NCI-H1436 (cell line): ENCODE measurements at regions not wholly inside any gene's neighbourhood (a gene's known extent, or its start where the extent isn't known, plus 50 kb on each side); places are given as distances from the start of the nearest gene placed in this dataset.
A peak's percentile ranks its signal among the peaks of the same experiment; 100 is the strongest.
"Not testable (repeated sequence)": the region's sequence is repeated elsewhere in the genome, so short reads cannot be mapped to it uniquely, and the experiment has no call there.

Experiments used
- DNase-seq: peaks from one replicate; lab custom pipeline; 2025; lab: John Stamatoyannopoulos, UW

DNA sequence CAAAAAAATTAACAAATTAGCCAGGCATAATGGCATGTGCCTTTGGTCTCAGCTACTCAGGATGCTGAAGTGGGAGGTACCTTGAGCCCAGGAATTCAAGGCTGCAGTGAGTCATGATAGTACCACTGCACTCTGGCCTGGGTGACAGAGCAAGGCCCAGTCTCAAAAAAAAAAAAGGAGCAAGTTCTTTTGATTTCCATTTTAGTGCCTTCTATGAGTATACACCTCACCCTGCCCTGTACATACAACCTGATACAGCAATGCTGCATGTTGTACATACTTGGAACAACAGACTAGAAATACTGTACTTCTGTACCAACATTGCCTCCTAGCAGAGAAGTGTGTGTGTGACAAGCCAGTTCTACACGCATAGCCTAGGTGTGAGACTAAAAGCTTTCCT lies 97.3 kb upstream of the CARMIL1 start:
- DNase-seq, result no peak

DNA sequence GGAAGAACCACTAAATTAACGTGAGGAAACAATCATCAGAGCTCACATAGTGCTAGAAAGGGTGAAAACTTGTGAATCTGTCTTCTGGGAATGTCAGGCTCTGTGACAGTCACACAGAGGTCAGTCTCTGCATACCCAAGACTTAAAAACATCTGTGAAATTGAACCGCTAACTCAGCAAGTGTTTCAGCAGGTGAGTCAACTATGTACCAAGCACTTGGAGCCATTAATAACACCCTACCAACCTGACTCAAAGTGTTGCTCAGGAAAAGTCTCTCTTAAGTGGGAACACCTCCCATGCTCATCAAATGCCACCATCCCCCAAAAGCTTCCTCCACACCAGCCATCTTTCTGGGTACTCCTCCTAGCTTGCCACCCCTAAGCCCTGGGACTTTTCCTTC lies 92.3 kb upstream of the CARMIL1 start:
- DNase-seq, result no peak

DNA sequence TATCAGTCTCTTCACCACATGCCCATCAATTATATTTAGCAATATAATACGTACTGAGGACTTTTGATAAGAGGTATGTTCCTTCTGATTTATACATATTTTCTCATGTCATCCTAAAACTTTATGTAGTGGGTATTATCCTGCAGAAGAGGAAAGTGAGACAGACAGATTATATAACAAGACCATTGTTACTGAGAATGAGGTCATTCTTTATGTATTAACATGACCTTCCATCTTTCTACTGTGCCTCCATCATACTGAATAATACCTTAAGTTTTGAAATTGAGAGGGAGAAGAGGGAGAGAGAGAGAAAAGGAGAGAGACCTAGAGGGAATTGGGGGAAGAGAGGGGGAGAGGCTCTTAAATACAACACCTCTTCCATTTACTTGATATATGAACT lies 90.9 kb upstream of the CARMIL1 start:
- no peak for DNase-seq

DNA sequence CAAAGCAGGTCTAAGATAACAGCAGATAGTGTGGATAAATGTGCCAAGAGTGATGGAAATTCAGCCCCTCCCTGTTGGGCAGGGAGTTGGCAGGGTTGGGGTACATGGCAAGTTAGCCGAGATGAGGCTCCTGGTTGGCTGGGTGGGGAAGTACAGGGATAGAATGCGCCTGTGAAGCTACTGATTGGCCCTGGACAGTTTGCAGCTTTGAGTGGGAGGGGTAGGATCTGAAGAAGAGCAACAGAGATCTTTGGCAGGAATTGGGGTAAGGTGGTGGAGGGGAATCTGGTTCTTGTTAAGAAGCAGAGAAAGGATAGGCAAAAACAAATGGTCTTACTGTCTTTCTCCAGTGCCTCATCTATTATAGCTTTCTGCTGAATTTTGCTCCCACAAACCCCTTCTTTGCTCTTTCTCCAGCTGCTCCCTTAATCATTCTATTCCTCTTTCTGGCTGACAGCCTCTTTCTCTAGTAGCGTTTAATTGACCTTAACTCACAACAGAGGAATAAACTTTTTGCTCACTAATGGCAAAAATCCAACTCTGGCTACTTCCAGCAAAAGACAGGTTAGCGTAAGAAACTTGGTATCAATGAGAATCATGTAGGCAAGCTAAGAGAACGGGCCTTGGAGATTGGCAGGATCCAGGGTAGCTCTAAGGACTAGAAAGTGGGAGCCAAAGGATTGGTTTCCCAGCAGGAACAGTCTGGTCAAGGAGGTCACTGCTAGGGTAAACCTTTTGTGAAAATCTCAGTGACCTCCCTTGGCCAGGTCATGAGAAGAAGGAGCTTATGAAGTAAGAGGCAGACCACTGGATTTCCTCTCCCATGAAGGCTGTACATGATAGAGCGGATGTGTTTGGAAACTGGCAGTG lies 86.3 kb upstream of the CARMIL1 start:
- no peak for DNase-seq

DNA sequence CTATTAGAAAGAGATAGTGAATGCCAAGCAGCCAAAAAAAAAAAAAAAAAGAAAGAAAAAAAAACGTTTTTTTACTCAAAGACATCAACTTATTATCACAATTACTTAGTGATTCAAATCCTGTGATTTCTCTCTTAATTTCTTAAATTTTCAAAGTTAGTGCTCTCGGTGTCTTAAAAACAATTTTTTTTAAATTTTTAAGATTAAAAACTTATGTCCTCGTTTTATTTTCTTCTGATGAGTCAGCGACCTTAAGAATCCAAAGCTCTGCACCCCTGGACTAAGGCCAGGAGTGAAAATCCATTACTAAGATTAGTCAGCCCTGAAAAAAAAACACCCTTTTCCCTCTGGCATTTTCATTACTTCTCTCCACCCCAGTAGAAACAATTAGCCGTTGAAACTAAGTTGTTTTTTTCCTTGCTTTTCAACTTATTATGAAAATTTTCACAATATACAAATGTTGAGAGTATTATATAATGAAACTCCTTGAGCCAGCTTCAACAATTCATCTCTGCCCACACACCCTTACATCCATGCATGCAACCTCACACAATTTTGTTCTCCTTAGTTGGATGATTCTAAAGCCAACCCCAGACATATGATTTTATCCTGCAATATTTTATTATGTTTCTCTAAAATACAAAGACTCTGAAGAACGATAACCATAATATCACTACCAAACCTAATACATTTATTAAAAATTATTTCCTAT lies 85.6 kb upstream of the CARMIL1 start:
- DNase-seq, result no peak

DNA sequence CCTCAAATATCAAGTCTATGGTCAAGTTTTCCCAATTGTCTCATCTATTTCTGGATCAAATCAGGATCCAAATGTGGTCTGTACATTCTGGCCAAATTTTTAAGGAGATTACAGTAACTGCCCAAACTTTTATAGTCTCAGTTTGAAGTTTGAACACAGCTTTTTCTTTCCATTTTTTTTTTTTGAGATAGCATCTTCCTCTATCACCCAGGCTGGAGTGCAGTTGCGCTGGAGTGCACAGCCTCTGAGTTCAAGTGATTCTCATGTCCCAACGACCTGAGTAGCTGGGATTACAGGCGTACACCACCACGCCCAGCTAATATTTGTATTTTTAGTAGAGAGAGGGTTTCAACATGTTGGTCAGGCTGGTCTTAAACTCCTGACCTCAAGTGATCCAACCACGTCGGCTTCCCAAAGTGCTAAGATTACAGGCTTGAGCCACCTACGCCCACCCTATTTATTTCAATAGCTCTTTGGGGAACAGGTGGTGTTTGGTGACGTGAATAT lies 84.9 kb upstream of the CARMIL1 start:
- no peak for DNase-seq

DNA sequence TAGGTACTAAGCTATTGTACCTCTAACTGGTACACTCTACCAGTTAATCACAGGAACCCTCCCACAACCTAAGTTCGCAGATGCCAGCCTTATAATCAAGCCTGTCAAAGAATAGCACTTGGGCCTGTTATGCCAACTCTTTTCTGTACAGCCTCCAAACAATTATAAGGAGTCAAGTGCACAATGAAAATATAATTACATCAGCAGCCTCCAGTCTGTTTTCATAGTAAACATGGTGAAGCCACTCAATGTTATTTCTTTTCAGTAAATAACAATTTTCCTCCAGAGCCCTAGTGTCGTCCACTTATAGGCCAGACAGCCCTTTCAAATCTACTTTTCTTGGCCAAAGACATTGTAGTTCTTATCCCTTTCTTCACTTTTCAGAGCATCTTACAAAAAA lies 82.7 kb upstream of the CARMIL1 start:
- DNase-seq, result peak; percentile 17

DNA sequence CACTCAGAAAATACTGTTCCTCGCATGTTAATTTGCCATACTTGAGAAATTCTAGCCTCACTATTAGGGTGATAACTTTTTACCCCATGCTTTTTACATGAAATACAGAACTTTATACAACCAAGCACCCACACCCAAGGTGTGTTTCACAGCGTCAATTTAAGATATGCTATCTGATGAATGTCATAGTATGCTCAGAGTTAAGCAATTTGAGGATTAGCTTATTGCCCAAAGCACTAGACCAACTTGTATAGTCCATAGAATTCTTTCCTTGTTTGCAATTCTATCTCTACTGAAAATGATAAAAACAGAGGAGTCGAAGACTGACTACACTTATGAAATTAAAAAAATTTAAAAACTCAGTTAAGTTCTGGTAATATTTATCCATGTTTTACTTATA lies 82.1 kb upstream of the CARMIL1 start:
- no peak for DNase-seq

DNA sequence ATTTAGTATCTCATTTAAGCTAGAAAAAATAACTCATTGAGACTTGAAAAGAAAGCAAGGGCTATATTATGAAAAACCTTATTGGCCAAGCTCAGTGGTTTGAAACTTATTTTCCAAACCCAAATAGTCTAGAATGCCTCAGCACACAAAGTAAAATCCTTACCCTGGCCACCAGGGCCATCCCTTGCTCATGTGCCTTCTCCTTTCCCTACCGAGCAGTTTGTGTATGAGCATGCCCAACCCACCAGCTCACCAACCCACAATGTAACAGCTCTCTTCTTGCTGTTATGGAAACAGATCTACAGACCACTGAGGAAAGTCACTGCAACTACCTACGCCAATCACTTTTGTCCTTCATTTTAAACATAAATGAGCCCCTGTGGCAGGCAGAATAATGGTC lies 79.6 kb upstream of the CARMIL1 start:
- DNase-seq, result no peak

DNA sequence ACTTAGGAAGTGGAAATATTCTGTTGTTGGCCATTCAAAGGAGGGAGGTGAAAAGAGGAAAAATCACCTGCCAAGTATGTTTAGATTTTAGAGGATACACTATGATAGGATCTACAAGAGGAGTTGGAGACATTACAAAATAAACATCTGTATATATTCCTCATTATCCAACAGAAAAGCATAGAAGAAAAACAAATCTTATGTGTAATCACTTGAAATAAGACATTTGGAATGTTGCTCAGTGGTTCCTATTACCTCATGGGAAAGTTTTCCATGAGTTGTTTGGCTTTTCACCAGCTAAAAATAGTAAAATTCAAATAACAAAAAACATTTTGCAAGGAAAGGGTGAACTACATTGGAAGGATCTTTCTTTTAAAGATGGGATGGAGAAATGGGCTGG lies 76.7 kb upstream of the CARMIL1 start:
- DNase-seq, result no peak

DNA sequence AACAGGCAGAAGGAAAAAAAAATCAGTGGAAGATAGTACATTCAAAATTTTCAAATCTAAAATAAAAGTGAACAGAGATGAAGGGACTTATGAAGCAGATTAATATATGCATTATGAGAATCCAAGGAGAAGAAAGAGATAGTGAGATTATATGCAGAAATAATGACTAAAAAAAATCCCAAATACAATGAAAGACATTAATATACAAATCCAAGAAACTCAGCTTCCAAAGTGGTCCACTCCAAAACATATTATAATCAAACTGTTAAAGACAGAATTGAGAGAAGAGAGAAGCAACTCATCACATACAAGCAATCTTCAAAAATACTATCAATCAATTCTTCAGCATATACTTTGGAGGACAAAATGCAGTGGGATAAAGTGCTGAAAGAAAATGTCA lies 73.5 kb upstream of the CARMIL1 start:
- no peak for DNase-seq

DNA sequence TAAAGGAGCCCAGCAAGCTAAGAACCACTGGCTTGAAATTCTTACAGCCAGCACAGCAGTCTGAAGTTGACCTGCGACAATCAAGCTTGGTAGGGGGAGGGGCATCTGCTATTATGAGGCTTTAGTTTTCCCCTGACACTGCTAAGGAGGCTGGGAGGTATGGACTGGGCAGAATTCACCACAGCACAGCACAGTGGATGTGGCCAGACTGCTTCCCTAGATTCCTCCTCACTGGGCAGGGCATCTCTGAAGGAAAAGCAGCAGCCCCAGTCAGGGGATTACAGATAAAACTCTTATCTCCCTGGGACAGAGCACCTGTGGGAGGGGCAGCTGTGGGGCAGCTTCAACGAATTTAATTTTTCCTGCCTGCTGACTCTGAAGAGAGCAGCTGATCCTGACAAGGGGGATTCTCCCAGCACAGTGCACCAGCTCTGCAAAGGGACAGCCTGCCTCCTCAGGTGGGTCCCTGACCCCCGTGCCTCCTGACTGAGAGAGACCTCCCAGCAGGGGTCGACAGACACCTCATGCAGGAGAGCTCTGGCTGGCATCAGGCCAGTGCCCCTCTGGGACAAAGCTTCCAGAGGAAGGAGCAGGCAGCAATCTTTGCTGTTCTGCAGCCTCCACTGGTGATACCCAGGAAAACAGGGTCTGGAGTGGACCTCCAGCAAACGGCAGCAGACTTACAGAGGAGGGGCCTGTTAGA lies 71.6 kb upstream of the CARMIL1 start:
- DNase-seq, result not testable (repeated sequence)

DNA sequence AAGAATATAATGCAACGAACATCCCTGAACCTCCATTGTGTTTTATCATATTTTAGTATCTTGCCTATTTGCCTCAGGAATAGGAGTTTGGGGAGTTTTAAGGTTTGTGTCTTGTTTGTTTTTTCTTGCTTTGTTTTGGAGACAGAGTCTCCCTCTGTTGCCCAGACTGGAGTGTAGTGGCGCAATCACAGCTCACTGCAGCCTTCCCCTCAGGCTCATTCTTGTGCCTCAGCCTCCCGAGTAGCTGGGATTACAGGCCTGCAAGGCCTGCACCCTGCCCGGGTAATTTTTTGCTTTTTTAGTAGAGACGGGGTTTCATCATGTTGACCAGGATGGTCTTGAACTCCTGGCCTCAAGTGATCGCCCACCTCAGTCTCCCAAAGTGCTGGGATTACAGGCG lies 63.3 kb upstream of the CARMIL1 start:
- no peak for DNase-seq

DNA sequence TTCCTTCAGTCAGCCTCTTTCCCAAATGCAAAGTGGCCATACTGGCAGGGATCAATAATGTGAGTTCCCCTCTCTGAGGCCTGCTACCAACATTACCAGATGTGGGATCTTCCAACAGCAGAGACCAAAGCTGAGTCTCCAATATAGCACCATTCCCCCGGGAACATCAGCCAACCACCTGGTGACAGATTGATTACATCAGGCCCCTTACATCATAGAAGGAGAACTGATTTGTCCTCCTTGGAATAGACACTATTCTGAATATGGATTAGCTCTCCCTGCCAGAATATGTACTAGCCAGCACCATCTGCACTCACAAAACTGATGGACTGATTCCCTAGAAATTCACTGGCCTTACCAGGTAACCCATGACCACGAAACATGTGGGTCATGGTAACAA lies 61.9 kb upstream of the CARMIL1 start:
- DNase-seq, result no peak

DNA sequence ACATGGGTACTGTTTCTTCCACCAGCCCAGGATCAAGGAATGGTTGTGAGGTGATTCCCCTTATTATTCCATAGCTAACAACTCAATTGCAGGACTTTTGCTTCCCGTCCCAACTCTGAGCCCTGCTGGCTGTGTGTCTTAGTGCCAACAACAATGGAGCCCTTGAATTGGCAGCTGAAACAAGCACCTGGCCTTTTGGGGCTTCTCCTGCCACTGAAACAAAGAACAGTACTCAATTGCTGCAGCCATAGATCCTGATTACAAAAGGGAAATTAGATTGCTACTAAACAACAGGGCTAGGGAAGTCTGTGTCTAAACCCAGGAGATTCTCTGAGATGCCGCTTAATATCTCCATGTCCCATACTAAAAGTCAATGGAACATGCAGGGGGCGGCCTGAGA lies 61.3 kb upstream of the CARMIL1 start:
- DNase-seq, result peak; percentile 9

DNA sequence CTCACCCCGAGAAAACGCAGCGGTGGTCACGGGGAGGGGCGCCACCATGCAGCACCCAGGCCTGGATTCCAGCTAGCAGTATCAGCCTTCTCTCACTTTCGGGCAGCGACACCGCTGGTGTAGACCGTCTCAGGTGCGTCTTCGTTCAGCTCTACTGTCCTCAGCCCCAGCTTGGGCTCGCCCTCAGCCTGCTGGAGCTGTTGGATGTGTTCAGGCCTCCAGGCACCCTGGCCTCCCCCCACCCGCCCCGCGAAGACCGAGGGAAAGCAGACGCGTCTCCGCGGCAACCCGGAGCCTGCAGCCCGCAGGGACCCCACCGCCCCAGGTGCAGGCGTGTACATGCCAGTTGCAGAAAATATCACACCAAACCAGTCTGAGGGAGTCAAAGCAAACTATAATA lies 60.8 kb upstream of the CARMIL1 start:
- DNase-seq, result peak; percentile 39

DNA sequence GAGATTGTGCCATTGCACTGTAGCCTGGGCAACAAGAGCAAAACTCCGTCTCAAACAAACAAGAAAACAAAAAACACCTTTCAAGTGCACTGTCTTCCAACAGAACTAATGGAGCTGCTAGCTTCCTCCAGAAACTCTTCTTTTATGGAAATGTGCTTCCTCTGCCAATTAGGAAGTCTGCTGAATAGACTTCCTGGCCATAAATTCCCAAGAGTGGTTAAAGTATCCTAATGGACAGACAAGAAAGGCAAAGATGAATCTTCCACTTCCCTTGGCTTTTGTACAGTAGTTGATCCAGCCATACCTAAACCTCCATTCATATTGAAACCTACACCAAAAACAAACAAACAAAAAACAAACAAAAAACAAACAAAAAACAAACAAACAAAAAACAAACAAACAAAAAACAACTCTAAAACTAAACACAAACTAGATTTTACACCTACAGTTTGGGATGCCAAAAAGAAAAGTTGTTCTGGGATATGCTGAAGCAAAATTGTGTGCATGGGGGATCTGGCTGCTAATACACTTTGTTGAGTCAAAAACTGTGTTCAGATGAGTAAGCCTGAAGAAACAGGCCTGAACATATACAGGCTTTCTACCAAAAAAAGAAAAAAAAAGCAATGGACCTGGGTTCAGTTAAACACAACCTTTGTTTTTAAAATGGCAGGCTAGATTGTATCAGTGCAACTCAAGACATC lies 59.8 kb upstream of the CARMIL1 start:
- DNase-seq, result no peak

DNA sequence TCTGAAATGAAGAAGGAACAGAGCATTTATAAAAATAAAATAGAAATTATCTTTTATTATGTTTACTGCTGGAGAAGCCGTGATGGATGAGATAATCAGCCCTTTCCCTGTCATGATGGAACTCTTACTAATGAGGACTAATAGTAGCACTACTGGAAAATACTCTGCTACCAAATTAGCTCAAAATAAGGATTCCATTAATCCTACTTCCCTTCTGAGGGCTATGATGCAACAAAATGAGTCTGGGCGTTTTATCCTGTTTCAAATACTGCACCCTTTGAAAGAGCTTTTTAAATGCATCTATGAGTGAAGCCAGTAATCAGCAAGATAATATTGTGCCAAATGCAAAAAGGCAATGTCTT lies 59.3 kb upstream of the CARMIL1 start:
- no peak for DNase-seq

DNA sequence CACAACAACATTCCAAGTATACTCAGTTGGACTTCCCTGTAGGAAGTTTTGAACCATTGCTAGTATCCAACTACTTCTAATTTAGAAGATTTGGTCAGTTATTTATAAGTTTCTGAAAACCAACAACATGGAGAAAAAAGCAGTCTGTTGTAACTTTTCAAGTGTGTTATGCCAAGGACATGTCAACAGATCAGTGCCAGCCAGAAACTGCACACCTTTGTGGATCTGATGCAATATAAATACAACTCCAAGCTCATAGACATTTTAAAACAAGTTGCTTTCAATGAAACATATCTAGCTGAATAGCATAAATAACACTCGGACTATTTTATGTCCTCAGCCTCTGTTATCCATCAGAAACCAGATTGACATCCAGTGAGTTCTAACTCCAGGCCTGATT lies 58.3 kb upstream of the CARMIL1 start:
- no peak for DNase-seq

DNA sequence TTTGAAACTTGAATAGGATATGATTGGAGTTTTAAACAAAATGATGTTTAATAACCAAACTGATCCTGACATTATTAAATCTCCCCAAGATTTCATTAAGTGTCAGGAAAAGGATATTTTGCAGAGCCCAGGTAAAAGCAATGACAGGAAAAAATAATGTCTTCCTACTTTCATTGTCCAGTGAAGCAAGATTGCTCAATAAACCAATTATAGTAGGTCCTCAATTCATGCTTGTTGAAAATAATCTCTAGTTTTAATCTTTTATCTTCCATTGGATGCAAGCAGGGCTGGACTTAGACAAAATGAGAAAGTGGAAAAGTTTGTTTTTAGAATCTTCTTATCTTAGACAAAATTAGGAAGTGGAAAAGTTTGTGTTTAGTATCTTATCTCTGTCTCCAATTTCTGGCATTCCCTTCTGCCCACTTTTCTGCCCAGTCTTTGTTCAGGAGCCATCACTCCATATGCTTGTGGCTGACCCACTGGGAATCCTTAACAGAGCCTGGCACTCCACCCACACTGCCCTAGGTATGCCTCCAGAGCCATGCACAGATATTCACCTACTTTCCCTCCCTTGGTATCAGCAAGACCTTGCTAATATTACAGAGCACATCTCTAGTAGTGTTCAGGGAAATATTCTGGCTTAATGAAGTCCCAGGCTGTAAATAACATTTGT lies 57.0 kb upstream of the CARMIL1 start:
- no peak for DNase-seq

DNA sequence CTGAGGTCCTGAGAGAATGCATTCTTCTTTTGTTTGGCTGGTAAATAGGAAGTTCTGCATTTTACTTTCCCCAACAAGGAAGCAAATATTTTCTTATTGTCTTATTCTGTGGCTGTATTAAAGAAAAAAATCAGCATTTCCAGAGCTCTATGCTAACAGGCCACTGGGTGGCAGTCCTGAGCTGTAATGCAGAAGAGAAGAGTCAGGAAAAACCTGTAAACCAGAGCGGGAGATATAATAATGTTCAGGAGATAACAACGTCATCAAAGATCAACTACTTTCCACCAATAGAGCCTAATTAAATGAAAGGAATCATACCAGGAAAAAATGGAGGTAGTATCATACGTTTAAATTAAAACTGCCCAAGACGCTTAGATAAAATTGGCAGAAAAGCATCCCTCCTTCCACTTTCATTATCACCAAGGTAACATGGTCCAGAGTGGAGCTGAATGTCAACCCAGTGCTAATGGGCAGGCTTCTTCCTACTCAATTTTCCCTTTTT lies 55.6 kb upstream of the CARMIL1 start:
- peak; percentile 76 for DNase-seq
